Small intestine (tissue), 7 donors: ENCODE measurements at regions not wholly inside any gene's neighbourhood (a gene's known extent, or its start where the extent isn't known, plus 50 kb on each side); places are given as distances from the start of the nearest gene placed in this dataset.
A peak's percentile ranks its signal among the peaks of the same experiment; 100 is the strongest.

Source experiments
- DNase-seq, 2 donors: peaks; one replicate each; pipeline versions ENCODE4 v3.0.0 to v3.0.0-alpha.2; 2013
- FAIRE-seq: peaks from 2 replicates; lab custom pipeline; 2012; peaks lifted over from hg19 to GRCh38; lab: Jason Lieb, UNC
- H3K27ac ChIP-seq, 3 donors: one replicate each; pipeline ENCODE4 v1.5.1; 2013; ENCODE audit warnings: low read length in 2 of 3, mild to moderate bottlenecking in 2 of 3, control low read depth in 1 of 3, inconsistent platforms in 1 of 3, low read depth in 1 of 3, moderate library complexity in 1 of 3
- H3K27me3 ChIP-seq, 3 donors: one replicate each; pipeline ENCODE4 v1.6.1; 2013; ENCODE audit warnings: low read length in 3 of 3, inconsistent platforms in 1 of 3; ENCODE audit not compliant: control insufficient read depth in 3 of 3, insufficient read depth in 3 of 3
- H3K36me3 ChIP-seq, 3 donors: one replicate each; pipeline ENCODE4 v1.6.1; 2013; ENCODE audit warnings: low read length in 3 of 3, inconsistent platforms in 1 of 3, low read depth in 1 of 3, mild to moderate bottlenecking in 1 of 3, moderate library complexity in 1 of 3; ENCODE audit not compliant: control insufficient read depth in 3 of 3, insufficient read depth in 2 of 3
- H3K4me1 ChIP-seq, 3 donors: one replicate each; pipeline ENCODE4 v1.6.1; 2013; ENCODE audit warnings: low read length in 2 of 3, inconsistent platforms in 1 of 3, low read depth in 1 of 3, mild to moderate bottlenecking in 1 of 3, moderate library complexity in 1 of 3; ENCODE audit not compliant: control insufficient read depth in 3 of 3, insufficient read depth in 2 of 3
- H3K4me3 ChIP-seq, 3 donors: one replicate each; pipeline ENCODE4 v1.5.1; 2013; ENCODE audit warnings: low read length in 3 of 3, control low read depth in 1 of 3, inconsistent platforms in 1 of 3, low read depth in 1 of 3, mild to moderate bottlenecking in 1 of 3, moderate library complexity in 1 of 3
- H3K9me3 ChIP-seq, 2 donors: one replicate each; pipeline ENCODE4 v1.6.1; 2013; ENCODE audit warnings: low read depth in 1 of 2, low read length in 1 of 2; ENCODE audit not compliant: control insufficient read depth in 2 of 2, insufficient read depth in 1 of 2
- WGBS, 3 donors: extraction: QIAGEN DNeasy Blood & Tissue Kit; methylation state at CpG; one replicate each; pipeline ENCODE4 v1.1.7; 2013; 5-methylcytosine and 5-hydroxymethylcytosine counted together
- donor health status: healthy with polysubstance abuse.
- donor health status: control.
- donor health status: control.
- donor health status: Bipolar disorder and iron deficiency.
- donor health status: healthy.

DNA sequence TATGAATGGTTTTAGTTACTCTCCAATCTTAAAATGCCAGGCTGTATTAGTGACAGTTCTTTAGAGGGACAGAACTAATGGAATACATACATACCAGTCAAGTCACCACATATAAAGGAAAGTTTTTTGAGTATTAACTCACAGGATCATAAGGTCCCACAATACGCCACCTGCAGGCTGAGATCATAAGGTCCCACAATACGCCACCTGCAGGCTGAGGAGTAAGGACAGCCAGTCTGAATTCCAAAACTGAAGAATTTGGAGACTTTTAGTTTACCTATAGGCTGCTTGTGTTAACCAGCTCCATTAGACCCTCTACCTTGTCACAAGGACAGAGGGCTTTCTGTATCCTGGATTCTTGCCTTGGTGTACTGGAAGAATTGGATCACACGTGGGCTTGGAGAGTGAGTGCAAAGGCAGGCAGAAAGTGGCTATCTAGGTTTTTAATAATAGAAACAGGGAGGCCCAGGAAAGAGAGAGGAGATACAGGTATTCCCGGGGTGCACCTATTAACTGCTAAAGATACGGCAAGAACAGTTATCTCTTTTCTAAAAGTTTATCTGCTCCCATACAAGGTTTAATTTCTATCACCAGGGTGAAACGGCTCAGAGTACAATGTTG lies 234.9 kb upstream of the CYRIA start:
- Histone ChIP-seq H3K4me3 (no peak overlapping the region), H3K9me3 (no peaks in the 10 kb centered on the region), H3K36me3 (no peaks in the 10 kb centered on the region), H3K27me3 (no peaks in the 10 kb centered on the region), H3K4me1 (no peaks in the 10 kb centered on the region), H3K27ac (no peak overlapping the region)
- no peak for FAIRE-seq
- 25 to 65% (median 49%) methylated on average over 6 of the region's 6 CpGs for WGBS, 3 donors
- peak; percentile 6 to 30 for DNase-seq

DNA sequence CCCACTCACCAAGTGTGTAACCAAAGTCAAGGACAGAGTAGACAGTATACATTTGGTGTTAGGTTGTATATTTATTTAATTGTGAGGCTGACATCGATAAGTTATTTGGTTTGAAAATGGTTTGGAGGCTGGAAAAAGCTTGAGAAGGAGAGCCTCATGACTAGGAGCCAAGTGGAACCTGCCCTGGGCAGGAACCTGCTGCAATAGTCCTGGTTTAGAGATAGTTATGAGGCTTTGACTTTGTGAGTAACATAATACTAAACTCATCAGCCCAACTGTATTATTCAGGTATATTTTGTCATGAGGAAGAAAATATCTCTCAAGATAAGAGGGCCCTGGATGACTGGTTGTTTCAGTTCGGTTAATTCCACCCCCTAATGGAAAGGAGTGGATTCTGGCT lies 234.3 kb upstream of the CYRIA start:
- Histone ChIP-seq H3K36me3 (no peaks in the 10 kb centered on the region), H3K4me1 (no peaks in the 10 kb centered on the region), H3K9me3 (no peaks in the 10 kb centered on the region), H3K27me3 (no peaks in the 10 kb centered on the region), H3K4me3 (no peak overlapping the region), H3K27ac (no peak overlapping the region)
- WGBS, 3 donors = 47 to 79% (median 48%) methylated on average over 2 of the region's 2 CpGs
- FAIRE-seq (no peak), DNase-seq (no peak)

DNA sequence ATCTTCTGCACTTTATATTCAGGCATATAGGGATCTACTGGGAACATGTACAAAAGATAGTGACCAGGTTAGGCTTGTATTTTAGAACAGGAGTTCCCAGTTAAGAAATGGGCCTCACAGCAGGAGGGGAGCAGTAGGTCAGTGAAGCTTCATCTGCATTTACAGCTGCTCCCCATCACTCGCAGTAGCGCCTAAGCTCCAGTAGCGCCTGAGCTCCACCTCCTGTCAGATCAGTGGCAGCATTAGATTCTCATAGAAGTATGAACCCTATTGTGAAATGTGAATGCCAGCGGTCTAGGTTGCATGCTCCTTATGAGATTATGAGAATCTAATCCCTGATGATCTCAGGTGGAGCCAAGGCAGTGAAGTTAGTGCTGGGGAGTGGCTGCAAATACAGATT lies 224.4 kb upstream of the CYRIA start:
- DNase-seq (no peak), FAIRE-seq (no peak)
- Histone ChIP-seq H3K9me3 (no peaks in the 10 kb centered on the region), H3K36me3 (no peaks in the 10 kb centered on the region), H3K4me1 (no peaks in the 10 kb centered on the region), H3K27ac (no peak overlapping the region), H3K4me3 (no peak overlapping the region), H3K27me3 (no peaks in the 10 kb centered on the region)
- 69 to 73% (median 69%) methylated on average over 4 of the region's 4 CpGs for WGBS, 3 donors

DNA sequence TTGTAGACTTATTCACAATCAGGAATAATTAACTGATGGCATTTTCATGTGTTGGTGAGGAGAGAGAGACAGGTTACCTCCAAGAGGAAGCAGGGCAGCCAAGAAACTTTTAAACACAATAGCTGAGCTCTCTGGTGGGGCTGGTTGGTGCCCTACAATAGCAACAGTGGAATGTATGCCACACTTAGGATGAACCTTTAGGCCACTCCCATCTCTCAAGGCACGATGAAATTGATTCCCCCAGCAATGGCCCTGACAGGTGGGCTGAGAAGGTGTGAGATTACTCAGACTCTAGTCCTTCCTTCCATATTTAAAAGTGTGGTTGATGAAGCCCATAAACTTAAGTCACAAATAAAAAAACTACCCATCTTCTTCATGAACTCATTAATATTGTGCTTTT lies 219.4 kb upstream of the CYRIA start:
- WGBS, 3 donors = 10 to 39% (median 11%) methylated on average over 1 of the region's 1 CpG

DNA sequence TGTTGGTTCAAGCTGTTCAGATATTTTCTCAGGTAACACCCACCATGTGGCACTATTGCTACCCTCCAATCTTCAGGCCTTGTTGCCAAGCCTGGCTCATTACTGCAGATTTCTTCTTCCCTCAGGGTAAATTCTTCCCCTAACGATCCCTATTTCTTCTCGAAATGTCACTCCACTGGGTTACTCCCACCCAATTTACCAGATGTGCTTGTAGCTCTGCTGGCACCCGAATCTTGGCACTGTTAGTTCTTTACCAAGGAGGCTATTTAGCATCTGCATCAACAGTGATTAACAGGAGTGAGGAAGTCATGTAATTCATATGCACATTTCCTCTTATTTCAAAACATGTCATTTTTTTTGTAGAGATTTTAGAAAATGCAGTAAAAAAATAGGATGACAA lies 217.1 kb upstream of the CYRIA start:
- H3K27ac ChIP-seq = no peak overlapping the region
- no peaks in the 10 kb centered on the region for H3K4me1 ChIP-seq
- no peak for DNase-seq
- H3K9me3 ChIP-seq = no peaks in the 10 kb centered on the region
- H3K36me3 ChIP-seq = no peaks in the 10 kb centered on the region
- 55 to 67% (median 61%) methylated on average over 3 of the region's 3 CpGs for WGBS, 3 donors
- no peak for FAIRE-seq
- H3K4me3 ChIP-seq = no peak overlapping the region
- no peaks in the 10 kb centered on the region for H3K27me3 ChIP-seq

More for the DNA sequence above, 219.4 kb upstream of the CYRIA start:
- Histone ChIP-seq H3K9me3 (no peaks in the 10 kb centered on the region), H3K4me3 (no peak overlapping the region), H3K27ac (no peak overlapping the region), H3K27me3 (no peaks in the 10 kb centered on the region), H3K36me3 (no peaks in the 10 kb centered on the region), H3K4me1 (no peaks in the 10 kb centered on the region)
- DNase-seq (no peak), FAIRE-seq (no peak)

DNA sequence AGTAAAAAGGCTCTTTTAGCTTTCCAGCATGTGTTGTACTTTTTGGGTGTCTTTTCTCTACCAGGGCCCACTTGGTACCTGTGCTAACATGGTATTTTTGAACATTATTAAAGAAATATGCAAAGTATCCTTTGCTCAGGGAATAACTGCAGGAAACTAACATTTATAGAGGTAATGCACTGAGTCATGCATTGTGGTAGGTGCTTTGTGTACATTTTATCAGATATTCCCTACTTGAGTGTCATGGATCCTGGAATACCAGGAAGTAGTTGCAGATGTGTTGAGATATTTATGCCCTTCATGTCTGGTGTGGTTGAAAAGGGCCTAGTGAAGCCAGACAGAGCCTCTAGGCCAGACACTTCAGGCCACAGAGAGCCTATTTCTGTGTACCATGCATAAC lies 215.5 kb upstream of the CYRIA start:
- Histone ChIP-seq H3K4me3 (no peak overlapping the region), H3K27ac (no peak overlapping the region), H3K9me3 (no peaks in the 10 kb centered on the region), H3K36me3 (no peaks in the 10 kb centered on the region), H3K27me3 (no peaks in the 10 kb centered on the region), H3K4me1 (no peaks in the 10 kb centered on the region)
- DNase-seq (no peak), FAIRE-seq (no peak)

DNA sequence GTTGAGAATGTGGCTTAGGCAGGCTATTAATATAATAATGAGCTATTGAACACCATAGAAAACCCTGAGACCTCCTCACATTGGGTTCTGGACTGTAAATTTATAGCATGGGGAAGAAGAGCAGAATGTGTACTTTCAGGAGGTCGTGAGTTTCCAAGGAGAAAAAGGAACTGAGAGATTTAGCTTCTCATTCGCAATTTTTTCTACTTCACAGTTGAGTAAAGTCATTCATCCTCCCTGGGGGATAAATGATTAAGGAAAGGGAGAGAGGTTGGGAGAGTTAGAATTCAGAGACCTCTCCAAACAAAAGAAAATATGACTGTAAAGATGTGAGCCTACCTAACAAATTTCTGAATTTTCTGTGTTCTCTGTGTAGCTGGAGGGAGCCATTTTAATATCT lies 205.8 kb upstream of the CYRIA start:
- 47 to 53% (median 52%) methylated on average over 2 of the region's 2 CpGs for WGBS, 3 donors
- H3K4me1 ChIP-seq = no peaks in the 10 kb centered on the region
- no peak for DNase-seq
- no peak for FAIRE-seq
- H3K36me3 ChIP-seq = no peaks in the 10 kb centered on the region
- H3K9me3 ChIP-seq = no peaks in the 10 kb centered on the region
- H3K4me3 ChIP-seq = no peak overlapping the region
- H3K27me3 ChIP-seq = no peaks in the 10 kb centered on the region
- H3K27ac ChIP-seq = no peak overlapping the region

DNA sequence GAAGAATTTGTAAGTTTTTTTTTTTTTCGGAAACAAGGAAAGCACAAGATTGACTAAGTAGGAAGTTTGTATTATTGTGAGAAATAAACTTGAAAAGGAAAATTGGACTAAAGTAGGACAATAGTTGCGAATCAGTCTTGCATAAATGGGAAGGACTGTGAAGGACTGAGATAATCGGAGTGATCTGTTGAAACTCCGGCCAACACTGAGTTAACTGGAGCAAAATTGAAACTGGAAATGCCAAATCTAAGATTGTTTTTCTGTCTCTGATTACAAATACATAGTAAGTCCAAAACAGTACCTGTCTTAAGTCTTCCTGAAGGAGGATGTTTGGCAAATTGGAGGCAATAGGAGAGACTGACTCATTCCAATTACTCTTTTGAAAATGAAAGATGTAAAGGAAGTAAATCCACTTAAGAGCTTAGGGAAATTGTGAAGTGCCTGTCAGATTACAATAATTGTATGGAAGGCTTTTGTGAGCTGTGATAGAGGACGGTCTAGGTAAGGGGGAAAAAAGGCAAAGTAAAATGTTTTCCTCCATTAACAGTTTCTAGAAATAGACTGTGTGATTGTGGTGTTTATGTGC lies 204.9 kb upstream of the CYRIA start:
- DNase-seq (no peak), FAIRE-seq (no peak)
- no peaks in the 10 kb centered on the region for H3K9me3 ChIP-seq

DNA sequence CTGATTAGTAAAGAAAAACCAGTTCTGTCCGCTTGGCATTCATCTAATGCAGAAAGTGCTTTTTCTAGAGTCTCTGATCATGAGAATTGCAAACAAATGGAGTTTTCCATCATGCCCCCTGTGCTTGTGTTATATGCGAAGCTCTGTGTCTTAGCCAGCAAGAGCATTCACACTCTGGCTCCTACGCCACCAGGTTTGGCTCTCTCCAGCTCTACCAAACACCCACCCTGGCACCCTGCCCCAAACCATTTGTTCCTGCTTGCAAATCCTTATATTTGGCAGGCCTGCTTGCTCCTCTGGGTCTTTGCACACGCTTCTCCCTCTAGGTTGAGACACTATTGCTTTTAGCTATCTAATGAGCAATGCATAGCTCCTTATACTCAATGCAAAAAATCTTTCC lies 204.1 kb upstream of the CYRIA start:
- no peak overlapping the region for H3K4me3 ChIP-seq
- no peaks in the 10 kb centered on the region for H3K27me3 ChIP-seq
- no peaks in the 10 kb centered on the region for H3K36me3 ChIP-seq
- no peak overlapping the region for H3K27ac ChIP-seq
- FAIRE-seq = no peak
- no peaks in the 10 kb centered on the region for H3K9me3 ChIP-seq
- DNase-seq = no peak
- H3K4me1 ChIP-seq = no peaks in the 10 kb centered on the region
- WGBS, 3 donors = 75 to 85% (median 75%) methylated on average over 4 of the region's 4 CpGs

More for the DNA sequence above, 204.9 kb upstream of the CYRIA start:
- no peak overlapping the region for H3K4me3 ChIP-seq
- H3K27ac ChIP-seq = no peak overlapping the region
- 78 to 85% (median 82%) methylated on average over 5 of the region's 5 CpGs for WGBS, 3 donors
- H3K27me3 ChIP-seq = no peaks in the 10 kb centered on the region
- H3K36me3 ChIP-seq = no peaks in the 10 kb centered on the region
- no peaks in the 10 kb centered on the region for H3K4me1 ChIP-seq
